Rectal smooth muscle tissue (tissue), 1 donor: ENCODE measurements at regions not wholly inside any gene's neighbourhood (a gene's known extent, or its start where the extent isn't known, plus 50 kb on each side); places are given as distances from the start of the nearest gene placed in this dataset.

Source experiments
- H3K27ac ChIP-seq: one replicate; pipeline ENCODE4 v1.7.0; 2013; ENCODE audit warnings: low read depth, low read length, inconsistent platforms
- H3K27me3 ChIP-seq: one replicate; pipeline ENCODE4 v1.7.0; 2013; ENCODE audit warnings: low read length; ENCODE audit not compliant: control insufficient read depth, insufficient read depth
- H3K36me3 ChIP-seq: one replicate; pipeline ENCODE4 v1.7.0; 2013; ENCODE audit warnings: low read length; ENCODE audit not compliant: control insufficient read depth, insufficient read depth
- H3K4me1 ChIP-seq: one replicate; pipeline ENCODE4 v1.7.0; 2013; ENCODE audit warnings: low read length; ENCODE audit not compliant: control insufficient read depth, insufficient read depth
- H3K4me3 ChIP-seq: one replicate; pipeline ENCODE4 v1.7.0; 2013; ENCODE audit warnings: low read length
- H3K9ac ChIP-seq: one replicate; pipeline ENCODE4 v1.7.0; 2013; ENCODE audit warnings: low read length

DNA sequence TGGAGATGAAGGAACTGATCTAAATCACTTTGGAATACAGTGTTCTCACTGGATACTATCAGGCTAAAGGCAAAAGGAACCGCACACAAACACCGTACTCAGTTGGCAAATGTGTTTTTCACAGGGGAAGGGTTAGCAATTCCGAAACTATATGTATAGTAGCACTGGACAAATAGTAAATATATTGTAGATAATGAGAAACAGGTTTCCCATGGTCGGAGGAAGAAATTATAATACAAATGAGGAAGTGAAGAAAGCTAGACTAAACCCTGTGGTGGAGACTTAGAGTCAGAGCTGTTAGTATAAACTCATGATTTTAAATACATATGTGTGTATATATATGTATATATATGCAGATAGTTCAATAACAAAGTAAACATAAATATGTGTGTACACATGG is 414.1 kb upstream of the SALL1 start:
- Histone ChIP-seq H3K27ac (no peak overlapping the region), H3K4me3 (no peak overlapping the region), H3K9ac (no peak overlapping the region), H3K4me1 (no peaks in the 10 kb centered on the region), H3K27me3 (no peaks in the 10 kb centered on the region), H3K36me3 (no peaks in the 10 kb centered on the region)

DNA sequence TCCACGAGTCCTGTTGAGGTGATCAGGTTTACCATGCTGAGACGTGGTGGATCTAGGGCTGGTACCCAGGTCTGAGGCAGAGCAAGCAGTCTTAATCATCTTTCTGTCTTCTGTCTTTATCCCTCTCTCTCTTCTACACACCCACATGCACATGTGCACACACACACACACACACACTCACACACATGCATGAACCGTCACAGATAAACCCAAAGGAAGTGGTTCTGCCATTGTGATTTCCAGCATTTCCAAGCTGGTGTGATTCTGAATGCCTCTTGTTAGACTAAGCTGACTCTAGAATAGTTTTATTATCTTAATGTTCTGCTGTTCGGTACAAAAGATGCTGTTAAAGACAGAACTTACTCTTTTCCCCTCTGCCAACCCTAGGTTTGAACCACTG is 411.8 kb upstream of the SALL1 start:
- H3K27me3 ChIP-seq: no peaks in the 10 kb centered on the region
- H3K9ac ChIP-seq: no peak overlapping the region
- H3K4me1 ChIP-seq: no peaks in the 10 kb centered on the region
- no peak overlapping the region for H3K27ac ChIP-seq
- H3K36me3 ChIP-seq: no peaks in the 10 kb centered on the region
- no peak overlapping the region for H3K4me3 ChIP-seq

DNA sequence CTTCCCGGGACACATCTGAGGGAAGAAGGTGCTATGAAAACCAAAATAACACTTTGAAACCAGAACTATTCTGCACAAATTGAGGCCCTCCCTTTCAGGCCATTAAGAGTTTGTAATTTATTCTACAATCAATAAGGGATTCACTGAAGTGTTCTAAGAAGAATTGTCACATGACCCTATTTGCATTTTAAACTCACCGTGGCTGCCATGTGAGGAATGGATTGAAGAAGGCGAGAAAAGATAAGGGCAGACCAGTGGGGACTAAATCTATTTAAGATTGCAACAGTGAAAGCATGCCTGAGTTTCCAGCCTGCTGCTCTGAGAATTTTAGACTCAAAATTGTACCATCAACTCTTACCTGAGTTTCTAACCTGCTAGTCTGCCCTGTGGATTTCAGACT is 408.8 kb upstream of the SALL1 start:
- no peak overlapping the region for H3K27ac ChIP-seq
- no peaks in the 10 kb centered on the region for H3K4me1 ChIP-seq
- no peaks in the 10 kb centered on the region for H3K36me3 ChIP-seq
- no peaks in the 10 kb centered on the region for H3K27me3 ChIP-seq
- no peak overlapping the region for H3K4me3 ChIP-seq
- H3K9ac ChIP-seq: no peak overlapping the region

DNA sequence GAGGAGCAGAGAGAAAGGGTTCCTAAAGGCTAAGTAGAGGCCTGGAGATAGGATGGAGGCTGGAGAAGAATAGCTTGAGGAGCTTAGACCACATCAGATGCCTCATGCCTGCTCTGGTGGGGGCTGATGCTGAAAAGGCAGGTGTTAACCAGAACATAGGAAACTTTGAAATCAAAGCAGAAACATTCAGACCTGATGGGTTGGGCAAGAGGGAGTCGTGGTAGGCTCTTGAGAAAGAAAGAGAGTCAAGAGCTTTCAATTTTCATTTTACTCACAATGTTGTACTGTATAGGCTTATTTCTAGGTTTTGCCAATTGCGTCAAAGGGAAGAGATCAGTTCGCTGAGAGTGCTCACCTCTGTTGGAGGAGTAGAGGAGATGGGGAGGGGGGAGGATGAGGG is 406.6 kb upstream of the SALL1 start:
- Histone ChIP-seq H3K27ac (no peak overlapping the region), H3K9ac (no peak overlapping the region), H3K4me3 (no peak overlapping the region), H3K27me3 (no peaks in the 10 kb centered on the region), H3K36me3 (no peaks in the 10 kb centered on the region), H3K4me1 (no peaks in the 10 kb centered on the region)

DNA sequence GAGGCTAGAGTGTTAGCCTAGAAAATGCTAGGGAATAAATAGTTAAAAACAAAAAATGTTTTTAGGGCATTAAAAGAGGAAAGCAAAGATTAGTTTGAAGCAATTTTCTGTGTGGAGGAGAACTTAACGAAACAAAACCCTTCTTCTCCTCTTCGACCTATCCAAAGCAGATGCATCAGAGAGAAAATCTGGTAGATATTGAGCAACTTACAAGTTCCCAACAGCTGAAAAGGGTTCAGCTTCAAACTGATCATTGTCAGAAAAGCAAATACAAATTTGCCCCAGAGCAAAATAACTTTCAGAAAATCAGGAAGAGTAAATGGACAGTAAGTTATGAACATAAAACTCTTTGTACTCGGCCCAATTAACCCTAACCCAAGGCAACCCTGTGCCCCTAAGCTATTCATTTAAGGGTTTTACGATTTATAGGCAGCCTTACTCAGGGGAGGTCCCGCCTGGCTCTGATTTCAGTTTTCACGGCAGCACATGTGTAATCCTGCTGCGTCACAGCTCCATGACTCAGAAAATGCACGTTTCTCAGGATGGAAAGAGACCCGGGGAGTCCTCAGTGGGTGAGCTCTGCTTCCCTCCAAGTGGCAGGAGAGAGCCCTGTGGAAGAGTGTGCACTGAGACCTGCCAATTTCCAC is 405.7 kb upstream of the SALL1 start:
- Histone ChIP-seq H3K27me3 (no peaks in the 10 kb centered on the region), H3K27ac (no peak overlapping the region), H3K4me3 (no peak overlapping the region), H3K9ac (no peak overlapping the region), H3K36me3 (no peaks in the 10 kb centered on the region), H3K4me1 (no peaks in the 10 kb centered on the region)

DNA sequence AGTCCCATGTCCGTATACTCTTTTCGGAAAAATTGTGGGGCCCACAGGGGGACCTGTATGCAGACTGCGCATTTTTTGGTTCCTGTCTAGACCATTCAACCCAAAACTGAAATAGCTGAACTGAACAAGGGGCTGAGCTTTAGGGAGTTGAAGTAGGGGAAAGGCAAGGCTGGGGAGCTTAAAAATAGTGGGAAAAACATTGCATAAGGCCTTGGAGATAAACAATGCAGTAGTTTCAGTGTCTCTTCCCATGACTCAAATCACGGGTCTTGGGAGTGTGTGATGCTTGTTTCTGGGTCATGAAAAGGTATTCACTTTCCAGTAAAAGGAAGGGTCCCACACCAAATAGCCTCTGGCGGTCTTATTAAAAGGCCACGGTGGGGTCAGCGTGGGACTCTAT is 402.8 kb upstream of the SALL1 start:
- Histone ChIP-seq H3K4me3 (no peak overlapping the region), H3K36me3 (no peaks in the 10 kb centered on the region), H3K9ac (no peak overlapping the region), H3K27me3 (no peaks in the 10 kb centered on the region), H3K4me1 (no peaks in the 10 kb centered on the region), H3K27ac (no peak overlapping the region)

DNA sequence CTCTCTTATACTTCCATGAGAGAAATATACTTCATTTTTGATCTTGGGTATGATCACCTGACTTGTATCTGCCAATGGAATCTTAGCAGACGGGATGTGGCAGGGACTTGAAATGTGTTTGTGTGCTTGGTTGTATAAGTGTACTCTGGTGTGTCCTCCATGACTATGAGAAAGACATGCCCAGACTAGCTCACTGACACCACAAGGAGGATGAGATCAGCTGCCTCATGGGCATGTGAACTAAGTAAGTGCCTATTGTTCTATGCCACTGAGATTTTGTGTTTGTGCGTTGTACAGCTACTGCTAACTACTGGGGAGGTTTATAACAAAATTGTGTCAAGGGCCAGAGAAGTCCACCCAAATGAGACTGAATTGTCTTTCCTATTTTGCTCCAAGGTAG is 402.2 kb upstream of the SALL1 start:
- Histone ChIP-seq H3K27me3 (no peaks in the 10 kb centered on the region), H3K36me3 (no peaks in the 10 kb centered on the region), H3K27ac (no peak overlapping the region), H3K4me3 (no peak overlapping the region), H3K9ac (no peak overlapping the region), H3K4me1 (no peaks in the 10 kb centered on the region)

DNA sequence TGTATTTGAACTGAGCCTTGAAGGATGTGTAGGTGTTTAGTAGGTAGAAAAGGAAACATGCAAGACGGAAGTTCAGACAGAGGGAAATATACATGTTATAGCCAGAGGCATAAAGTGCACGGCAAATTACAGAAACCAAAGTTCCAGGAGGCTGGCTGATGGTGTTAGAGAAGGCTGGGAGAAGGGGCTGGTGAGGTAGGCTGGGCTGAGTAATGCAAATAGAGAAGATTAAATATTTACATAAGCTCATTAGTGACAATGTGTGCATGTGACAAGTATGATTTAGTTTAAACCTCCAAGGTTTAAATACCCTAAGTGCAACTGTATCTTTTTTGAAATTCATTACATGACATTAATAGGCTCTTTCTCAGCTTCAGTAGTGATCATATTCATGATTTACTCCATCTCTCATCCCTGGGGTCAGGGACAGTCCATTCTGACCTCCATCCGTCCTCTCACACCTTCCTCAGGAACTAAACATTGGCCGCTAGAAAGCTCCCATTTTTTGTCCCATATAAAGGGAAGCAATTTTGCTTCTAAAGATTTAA is 399.8 kb upstream of the SALL1 start:
- Histone ChIP-seq H3K27me3 (no peaks in the 10 kb centered on the region), H3K36me3 (no peaks in the 10 kb centered on the region), H3K9ac (no peak overlapping the region), H3K4me3 (no peak overlapping the region), H3K4me1 (no peaks in the 10 kb centered on the region), H3K27ac (no peak overlapping the region)

DNA sequence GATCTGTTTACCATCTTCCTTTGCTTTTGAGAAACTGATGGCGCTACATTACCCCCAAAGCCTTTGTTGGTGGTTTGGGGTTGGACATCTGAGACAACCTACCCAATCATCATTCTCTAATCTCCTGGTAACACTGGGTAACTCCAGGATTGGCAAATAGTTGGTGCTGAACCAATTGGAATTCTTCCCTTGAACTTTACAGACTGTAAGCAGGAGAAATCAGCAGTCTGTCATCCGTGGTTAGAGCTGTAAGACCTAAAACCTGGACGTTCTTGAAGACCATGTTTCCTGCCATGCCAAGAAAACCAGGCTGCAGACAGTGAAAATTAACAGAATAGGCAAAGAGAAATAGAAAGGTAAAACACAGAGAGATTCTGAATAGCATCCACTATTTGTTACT is 398.8 kb upstream of the SALL1 start:
- H3K27me3 ChIP-seq: no peaks in the 10 kb centered on the region
- no peaks in the 10 kb centered on the region for H3K4me1 ChIP-seq
- H3K36me3 ChIP-seq: no peaks in the 10 kb centered on the region
- H3K4me3 ChIP-seq: no peak overlapping the region
- H3K9ac ChIP-seq: no peak overlapping the region
- H3K27ac ChIP-seq: no peak overlapping the region

DNA sequence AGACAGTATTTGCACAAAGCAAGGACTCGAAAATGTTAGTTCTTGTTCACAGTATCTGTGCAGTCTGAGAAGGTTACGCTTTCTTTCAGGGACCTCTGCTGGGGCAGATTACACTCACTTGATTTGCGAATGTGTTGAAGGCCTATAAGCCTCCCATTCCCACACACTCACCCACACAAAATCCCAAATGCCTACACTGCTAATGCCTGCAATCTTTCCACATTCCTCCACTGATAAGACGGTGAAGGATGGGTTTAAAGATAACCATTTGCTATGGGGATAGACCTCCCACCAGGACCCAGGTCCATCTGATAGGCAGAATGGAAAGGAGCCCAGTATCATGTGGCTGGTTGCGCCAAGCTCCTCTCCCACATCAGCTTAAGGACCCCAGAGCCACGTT is 394.9 kb upstream of the SALL1 start:
- Histone ChIP-seq H3K27me3 (no peaks in the 10 kb centered on the region), H3K4me1 (no peaks in the 10 kb centered on the region), H3K4me3 (no peak overlapping the region), H3K36me3 (no peaks in the 10 kb centered on the region), H3K27ac (no peak overlapping the region), H3K9ac (no peak overlapping the region)

DNA sequence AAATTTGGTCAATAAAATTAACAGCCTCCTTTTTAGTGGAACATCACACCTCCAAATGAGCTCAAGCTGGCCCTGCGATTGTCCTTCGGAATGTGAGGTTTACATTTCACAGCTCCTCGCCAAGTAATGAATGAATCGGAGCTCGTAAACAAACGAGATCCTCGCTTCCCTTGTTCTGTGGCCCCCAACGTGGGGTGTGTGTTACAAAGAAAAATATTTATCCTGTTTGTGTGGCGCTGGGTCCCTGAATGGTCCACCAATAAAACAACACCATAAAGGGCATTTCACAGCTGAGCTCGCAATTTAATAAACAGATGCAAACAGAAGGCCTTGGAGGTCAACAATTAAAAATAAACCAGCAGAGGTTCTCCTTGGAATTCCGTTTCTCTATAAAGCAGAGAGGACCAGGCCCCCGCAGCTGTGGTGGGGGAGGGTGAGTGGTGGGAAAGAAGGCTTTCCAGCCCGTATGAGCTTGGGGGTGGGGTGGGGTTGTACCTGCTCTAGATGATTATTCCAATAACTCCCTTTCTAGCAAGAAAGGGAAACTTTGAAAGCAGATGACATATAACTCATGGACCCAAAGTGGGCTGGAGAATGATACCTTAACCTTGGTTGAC is 393.9 kb upstream of the SALL1 start:
- H3K4me3 ChIP-seq: no peak overlapping the region
- H3K4me1 ChIP-seq: no peaks in the 10 kb centered on the region
- H3K36me3 ChIP-seq: no peaks in the 10 kb centered on the region
- no peaks in the 10 kb centered on the region for H3K27me3 ChIP-seq
- no peak overlapping the region for H3K9ac ChIP-seq
- H3K27ac ChIP-seq: no peak overlapping the region

DNA sequence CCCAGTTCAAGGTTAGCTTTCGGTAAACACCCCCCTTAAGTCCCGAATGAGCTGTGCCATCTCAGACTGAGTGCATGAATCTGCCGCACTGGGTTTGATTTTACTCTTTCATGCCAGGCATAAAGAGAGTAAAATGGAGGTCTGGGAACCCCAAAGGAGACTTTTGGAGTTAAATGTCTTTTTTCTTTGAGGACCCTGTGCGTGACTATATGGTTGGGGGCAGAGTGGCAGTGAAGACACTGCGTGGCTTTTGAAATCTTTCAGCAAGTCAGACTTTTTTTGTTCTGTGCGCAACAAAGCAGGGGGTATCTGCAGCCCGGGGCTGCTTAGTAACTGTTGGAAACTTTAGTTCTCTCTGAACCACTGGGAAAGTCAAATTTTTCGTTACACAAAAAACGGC is 392.9 kb upstream of the SALL1 start:
- Histone ChIP-seq H3K4me1 (no peaks in the 10 kb centered on the region), H3K36me3 (no peaks in the 10 kb centered on the region), H3K4me3 (no peak overlapping the region), H3K9ac (no peak overlapping the region), H3K27ac (no peak overlapping the region), H3K27me3 (no peaks in the 10 kb centered on the region)
